D721Med (cell line): ENCODE measurements at regions not wholly inside any gene's neighbourhood (a gene's known extent, or its start where the extent isn't known, plus 50 kb on each side); places are given as distances from the start of the nearest gene placed in this dataset.

Experiments
- DNase-seq: peaks from one replicate; pipeline ENCODE4 v3.0.0; 2011; ENCODE audit warnings: low spot score; ENCODE audit not compliant: insufficient read length
- FAIRE-seq: peaks from 2 replicates; lab custom pipeline; 2011; peaks lifted over from hg19 to GRCh38; lab: Jason Lieb, UNC
- CTCF ChIP-seq: IDR thresholded peaks from 2 replicates; pipeline ENCODE4 v1.5.1; 2012; ENCODE audit warnings: mild to moderate bottlenecking, control low read depth; ENCODE audit not compliant: insufficient read depth; ENCODE audit errors: missing control alignments

GRCh38 chr5:124210111-124210910 lies 536.1 kb downstream of the ZNF608 start:
- no peak for TF ChIP-seq CTCF
- FAIRE-seq (no peak), DNase-seq (no peak)

DNA sequence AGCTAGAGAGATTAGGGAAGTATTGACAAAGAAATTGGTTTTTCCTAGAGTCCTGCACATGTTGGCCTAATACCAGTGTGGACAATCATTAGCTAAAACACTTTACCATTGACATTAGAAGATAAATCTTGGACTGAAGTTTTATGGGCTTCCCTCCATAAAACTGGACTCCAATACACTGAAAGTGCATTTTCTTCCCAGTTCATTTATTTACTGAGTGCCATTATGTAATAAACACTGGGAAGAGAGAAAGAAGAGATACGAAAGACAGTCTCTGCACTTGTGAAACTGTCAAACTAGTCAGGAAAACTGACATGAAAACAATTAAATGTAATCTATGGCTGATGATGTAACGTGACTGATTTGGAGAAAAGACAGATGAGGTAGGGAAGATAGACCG lies 539.3 kb downstream of the ZNF608 start:
- no peak for FAIRE-seq
- no peak for DNase-seq
- TF ChIP-seq CTCF, result no peak

GRCh38 chr5:124206540-124206939 lies 539.9 kb downstream of the ZNF608 start:
- no peak for DNase-seq
- no peak for FAIRE-seq
- TF ChIP-seq CTCF, result no peak

- DNase-seq (no peak), FAIRE-seq (no peak)
- TF ChIP-seq CTCF, result no peak
Observed at GRCh38 chr5:124203303-124203702, 543.1 kb downstream of the ZNF608 start.

GRCh38 chr5:124200381-124200780 lies 546.1 kb downstream of the ZNF608 start:
- no peak for TF ChIP-seq CTCF

DNA sequence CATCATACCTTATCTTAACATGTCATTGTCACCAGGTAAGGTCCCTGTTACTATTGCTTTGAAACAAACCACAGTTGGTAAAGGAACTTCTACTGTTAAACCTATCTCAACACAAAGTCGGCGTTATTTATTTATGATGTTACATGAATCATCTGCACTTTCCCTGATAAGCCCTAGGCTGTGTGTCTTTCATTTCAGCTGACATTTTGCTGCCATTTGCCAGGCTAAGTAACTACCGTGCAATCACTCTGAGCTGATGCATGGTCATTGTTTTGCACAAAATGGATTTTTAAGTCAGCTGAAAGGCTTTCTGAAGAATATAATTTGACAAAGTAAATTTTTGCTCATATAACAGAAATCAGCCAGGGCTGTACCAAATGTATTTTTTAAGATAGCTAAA lies 546.5 kb downstream of the ZNF608 start:
- FAIRE-seq (no peak), DNase-seq (no peak)
- TF ChIP-seq CTCF, result no peak

More at GRCh38 chr5:124200381-124200780, 546.1 kb downstream of the ZNF608 start:
- FAIRE-seq (no peak), DNase-seq (no peak)

GRCh38 chr5:124195411-124195810 lies 551.0 kb downstream of the ZNF608 start:
- FAIRE-seq (no peak), DNase-seq (no peak)
- TF ChIP-seq CTCF, result no peak
